NCI-H2081 treated with DMSO at 0.1 percent for 48 hours (cell line): ENCODE measurements at regions not wholly inside any gene's neighbourhood (a gene's known extent, or its start where the extent isn't known, plus 50 kb on each side); places are given as distances from the start of the nearest gene placed in this dataset.
"Not testable (repeated sequence)": the region's sequence is repeated elsewhere in the genome, so short reads cannot be mapped to it uniquely, and the experiment has no call there.

Experiments used
- DNase-seq: peaks from one replicate; lab custom pipeline; 2025; lab: John Stamatoyannopoulos, UW

DNA sequence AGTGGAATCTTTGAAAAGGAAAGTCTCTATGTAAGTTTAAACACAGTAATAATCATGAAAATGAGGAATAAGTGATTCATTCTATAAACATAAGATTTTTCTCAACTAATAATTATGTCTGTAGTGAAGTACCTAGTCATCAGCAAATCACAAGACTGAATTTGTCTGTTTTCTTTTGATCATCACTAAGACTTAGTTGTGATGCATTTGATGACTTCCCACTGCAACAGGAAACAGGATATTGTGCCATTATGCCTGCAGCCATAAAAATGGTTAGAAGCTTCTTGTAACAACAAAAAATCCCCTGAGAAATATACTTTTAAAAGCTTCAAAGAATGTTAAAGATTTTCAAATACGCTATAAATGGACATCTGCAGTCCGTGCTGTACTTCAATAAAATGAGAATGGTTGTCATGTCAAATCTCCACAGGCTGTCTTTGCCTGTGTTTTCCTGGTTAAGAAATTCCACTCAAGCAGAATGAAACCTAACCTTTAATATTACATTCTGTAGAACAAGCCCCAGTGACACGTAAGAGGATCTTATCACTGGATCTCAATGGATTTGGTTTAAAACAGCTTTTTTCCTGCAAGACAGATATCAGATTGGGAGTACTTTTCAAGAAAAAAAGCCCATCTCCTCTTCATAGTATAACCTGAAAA lies 1262.3 kb upstream of the PHF14 start:
- no peak for DNase-seq

DNA sequence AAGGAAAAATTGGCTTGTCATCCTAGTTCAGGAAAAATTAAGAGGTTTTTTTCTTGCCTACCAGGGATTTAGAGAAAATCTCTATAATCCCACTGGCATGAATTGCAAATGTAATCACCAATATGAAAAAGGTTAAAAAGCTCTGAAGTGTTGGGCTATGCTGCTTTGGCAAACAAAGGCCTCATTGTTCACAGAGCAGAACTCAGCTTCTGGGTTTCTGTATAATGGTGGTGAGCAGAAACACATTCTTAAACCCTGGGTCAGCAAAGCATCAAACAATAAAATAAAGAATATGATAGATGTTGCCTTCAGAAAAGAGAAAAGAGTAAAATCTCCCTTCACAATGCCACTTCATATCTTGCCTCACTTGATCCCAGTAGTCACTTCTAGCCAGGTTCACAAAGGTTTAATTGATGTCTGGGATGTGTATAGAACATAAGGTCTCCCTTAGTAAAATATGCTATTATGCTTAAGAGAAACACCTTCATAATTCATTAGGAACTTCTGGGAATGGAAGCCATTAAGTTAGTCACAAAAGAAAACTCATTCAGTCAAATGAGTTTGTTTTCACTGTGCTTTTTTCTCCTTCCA lies 1255.5 kb upstream of the PHF14 start:
- DNase-seq = no peak

DNA sequence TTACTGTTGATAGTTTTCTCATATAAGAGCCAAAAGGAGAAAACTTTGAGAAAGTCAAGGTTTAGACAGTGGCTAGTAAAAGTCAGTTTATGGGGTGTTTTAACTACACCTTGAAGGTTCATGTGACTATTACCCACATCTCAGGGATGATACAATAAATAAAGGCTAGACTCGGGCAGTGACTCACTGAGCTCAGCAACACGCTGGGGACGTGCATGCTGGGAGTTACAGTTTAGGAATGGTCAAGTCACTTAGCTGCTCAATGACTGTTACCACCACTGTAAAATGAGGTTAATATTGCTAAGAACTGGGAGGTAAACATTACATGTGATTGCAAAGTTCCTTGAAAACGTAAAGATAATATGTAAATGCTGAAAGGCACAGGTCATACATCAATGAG lies 1254.4 kb upstream of the PHF14 start:
- DNase-seq = no peak

DNA sequence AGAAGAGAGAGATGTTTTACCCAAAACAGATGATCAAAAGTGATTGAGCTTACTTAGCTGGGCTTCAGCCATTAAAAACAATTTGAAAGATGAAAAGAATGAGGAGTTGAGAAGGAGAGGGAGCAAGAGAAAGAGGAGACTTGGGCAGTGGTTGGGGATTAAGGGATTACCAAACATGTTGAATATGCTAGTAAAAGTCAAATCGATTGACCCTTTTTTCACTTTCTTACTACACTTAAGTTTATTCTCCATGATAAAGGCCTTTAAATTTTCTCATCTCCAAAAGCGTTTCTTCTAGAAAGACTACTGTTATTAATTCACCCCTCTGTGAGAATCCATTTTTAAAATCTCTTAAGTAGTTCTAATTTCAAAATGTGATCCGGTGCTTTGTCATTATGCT lies 1254.0 kb upstream of the PHF14 start:
- DNase-seq = no peak

DNA sequence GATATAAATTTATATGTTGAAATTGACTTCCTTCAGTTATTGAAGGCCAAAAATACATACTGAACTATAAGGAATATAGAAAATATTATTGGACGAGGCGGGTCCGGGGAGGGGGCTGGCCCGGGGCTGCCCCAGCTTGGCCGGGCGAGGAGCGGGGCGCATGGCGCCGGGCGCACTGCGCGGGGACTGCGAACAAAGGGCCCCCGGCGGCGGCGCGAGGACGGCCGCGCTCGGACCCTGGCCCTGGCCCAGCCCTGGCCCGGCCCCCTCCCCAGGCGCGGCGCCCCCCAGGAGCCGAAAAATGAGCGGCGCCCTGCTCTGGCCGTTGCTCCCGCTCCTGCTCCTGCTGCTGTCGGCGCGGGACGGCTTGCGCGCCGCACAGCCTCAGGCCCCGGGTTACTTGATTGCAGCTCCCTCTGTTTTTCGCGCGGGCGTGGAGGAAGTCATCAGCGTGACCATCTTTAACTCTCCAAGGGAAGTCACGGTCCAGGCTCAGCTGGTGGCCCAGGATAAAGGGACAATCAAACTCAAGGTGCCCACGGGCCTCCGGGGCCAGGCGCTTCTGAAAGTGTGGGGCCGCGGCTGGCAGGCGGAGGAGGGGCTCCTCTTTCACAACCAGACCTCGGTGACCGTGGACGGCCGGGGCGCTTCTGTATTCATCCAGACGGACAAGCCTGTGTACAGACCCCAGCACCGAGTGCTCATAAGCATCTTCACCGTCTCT lies 1247.6 kb upstream of the PHF14 start:
- not testable (repeated sequence) for DNase-seq

DNA sequence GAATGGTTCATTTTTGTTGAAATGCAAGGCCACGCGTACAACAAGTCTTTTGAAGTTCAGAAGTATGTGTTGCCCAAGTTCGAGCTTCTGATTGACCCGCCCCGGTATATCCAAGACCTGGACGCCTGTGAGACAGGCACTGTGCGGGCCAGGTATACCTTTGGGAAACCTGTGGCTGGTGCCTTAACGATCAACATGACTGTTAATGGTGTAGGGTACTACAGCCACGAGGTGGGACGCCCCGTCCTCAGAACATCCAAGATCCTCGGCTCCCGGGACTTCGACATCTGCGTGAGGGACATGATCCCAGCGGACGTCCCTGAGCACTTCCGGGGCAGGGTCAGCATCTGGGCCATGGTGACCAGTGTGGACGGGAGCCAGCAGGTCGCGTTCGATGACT lies 1246.9 kb upstream of the PHF14 start:
- DNase-seq = not testable (repeated sequence)

DNA sequence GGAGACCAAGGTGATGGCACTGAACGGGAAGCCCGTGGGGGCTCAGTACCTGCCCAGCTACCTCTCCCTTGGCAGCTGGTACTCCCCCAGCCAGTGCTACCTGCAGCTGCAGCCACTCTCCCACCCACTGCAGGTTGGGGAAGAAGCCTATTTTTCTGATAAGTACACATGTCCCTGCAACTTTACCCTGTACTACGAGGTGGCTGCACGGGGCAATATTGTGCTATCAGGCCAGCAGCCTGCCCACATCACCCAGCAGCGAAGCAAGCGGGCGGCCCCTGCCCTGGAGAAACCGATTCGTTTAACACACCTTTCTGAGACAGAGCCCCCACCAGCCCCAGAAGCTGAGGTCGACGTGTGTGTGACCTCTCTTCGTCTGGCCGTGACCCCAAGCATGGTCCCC lies 1246.2 kb upstream of the PHF14 start:
- not testable (repeated sequence) for DNase-seq

DNA sequence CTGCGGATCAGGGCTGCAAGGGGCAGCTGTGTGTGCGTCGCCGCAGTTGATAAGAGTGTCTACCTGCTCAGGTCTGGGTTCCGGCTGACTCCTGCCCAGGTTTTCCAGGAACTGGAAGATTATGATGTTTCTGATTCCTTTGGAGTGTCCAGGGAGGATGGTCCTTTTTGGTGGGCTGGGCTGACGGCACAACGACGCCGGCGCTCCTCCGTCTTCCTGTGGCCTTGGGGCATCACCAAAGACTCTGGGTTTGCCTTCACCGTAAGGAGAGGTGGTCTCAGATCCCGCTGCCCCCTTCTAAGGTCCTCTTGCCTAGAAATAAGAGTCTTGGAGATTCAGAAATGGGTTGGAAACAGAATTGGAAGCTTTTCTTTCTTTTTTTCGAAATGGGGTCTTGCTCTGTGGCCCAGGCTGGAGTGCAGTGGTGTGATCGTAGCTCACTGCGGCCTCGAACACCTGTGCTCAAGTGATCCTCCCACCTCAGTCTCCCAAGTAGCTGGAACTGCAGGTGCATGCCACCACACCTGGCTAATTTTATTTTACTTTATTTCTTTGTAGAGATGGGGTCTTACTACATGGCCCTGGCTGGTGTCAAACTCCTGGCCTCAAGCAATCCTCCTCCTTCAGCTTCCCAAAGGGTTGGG lies 1245.5 kb upstream of the PHF14 start:
- DNase-seq = not testable (repeated sequence)

DNA sequence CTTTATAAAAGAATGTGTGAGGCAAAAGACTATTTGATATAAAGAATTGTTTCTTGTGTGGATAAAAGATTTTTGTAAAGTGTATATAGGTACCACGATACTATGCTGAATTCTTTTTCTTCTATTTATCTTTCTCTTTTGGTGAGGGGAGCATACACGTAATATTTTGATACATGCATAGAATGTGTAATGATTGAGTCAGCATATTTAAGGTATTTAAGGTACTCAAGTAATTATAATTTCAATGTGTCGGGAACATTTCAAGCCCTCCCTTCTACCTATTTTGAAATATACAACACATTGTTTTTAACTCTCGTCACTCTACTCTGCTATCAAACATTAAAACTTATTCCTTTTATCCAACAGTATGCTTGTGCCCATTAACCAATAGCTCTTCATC lies 1221.6 kb upstream of the PHF14 start:
- no peak for DNase-seq

DNA sequence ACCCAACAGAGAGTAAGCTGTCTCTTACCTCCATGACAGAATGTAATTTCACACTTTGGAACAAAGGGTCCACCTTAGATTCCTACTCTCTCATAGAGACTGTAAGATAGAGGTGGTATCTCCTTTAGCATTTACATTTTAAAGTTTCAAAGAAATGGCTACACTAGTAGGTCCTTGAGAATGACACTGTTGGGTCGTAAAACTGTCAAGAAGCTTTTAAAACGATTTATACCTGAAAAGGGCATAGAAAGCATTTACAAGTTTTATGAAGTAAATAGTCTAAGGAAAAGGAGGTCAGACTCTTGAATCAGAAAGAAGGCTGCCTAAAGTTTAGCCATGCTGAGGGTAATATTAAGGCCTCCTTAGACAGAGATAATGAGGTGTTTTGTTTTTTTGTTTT lies 1212.4 kb upstream of the PHF14 start:
- no peak for DNase-seq

DNA sequence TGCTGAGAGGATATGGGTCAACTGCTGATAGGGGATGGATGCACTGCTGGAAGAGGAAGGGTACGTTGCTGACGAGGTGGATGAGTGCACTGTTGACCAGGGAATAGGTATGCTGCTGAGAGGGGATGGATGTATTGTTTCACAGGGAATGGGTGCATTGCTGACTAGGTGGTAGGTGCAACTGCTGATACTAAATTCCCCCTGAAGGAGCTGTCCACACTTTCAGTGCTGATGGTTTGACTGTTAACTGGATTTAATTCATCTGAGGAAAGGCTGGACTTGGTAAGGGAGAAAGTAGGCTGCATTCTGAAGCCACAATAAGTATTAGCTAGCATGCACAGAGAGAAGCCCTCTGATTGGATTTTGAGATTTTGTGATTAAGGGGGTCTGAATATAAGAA lies 1196.8 kb upstream of the PHF14 start:
- DNase-seq = no peak

DNA sequence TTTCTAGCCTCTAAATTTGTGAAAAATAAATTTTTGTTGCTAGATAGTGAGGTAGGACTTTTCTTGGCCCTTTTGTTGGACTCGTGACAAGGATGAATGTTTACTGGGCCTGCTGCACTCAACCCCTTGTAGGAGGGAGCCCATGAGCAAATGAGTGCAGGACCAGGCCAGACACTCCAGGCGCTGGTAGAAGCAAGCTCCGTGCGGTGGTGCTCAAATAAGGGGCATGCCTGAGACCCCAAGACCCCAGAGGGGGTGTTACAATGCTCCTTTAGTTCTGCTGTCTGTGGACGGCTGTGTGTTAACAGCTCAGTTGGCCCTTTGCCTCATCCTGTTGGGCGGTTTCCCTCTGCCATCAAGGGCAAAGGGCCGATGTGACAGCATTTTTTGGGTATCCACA lies 1195.3 kb upstream of the PHF14 start:
- DNase-seq = no peak

DNA sequence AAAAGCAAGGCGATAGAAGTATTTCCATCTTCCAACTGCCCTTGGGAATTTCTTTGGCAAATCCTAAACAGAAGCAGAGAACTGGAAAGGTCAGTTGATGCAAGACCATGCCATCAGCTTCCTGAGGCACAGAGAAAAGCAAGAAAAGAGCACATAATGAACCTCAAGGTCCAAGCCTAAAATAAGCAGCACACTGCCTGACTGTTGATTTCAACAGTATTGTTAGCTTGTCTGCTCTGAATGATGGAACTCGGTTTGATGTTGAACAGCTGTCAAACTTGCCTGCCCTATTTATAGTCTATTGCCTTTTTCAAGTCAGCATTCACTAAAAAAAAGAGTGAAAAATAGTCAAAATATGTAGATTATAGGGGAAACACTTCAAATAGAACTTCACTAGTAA lies 1192.0 kb upstream of the PHF14 start:
- DNase-seq = no peak

DNA sequence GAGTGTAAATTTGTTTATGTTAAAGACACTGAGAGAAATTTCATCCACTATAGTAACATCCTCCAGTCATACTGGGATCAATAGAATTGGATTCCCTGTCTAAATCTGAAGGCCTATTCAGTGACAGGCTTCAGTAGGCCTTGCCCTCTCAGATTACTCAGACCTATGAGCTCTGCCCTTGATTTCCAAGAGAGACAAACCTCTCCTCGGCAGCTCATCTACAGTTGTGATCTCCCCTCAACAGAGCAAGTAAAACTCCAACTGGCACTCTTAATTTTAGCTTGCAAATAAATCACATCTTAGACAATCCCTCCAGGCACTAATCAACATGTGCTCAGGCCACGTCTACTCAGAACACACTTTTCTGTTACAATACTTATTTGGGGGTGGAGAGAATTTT lies 1191.4 kb upstream of the PHF14 start:
- no peak for DNase-seq

DNA sequence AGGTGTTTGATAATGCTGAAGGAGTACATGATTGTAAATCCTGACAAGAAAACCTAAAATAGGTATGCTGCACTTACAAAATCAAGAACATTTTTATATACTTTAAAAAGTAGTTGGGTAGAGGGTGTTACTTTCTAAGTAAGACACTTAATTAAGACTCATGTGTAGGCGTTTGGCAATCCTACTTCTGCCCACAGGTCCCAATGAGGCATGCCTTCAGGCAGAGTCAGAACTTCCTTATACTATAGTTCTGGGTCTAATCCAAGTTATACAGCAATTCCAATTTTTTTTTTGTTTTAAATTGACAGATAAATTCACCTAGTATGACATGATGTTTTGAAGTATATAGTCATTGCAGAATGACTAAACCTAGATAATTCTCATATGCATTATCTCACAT lies 1188.5 kb upstream of the PHF14 start:
- DNase-seq = no peak

DNA sequence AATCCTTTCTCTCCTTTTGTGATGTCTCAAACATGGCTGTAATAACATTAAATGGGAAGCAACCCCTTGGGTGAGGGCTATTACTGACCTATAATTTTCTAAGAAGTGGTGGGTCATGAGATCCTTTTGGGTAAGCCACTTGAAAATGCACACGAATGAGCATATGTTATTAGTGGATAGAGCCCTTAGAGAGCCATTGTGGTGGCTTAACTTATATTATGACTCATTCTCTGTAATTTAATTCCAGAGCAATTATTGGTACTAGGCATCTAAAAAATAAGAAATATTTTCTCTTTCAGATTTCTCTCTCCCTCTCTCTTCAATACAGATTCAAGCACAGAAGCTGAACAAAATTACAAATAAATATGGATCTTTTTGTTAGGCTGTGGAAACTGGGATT lies 1177.4 kb upstream of the PHF14 start:
- no peak for DNase-seq

DNA sequence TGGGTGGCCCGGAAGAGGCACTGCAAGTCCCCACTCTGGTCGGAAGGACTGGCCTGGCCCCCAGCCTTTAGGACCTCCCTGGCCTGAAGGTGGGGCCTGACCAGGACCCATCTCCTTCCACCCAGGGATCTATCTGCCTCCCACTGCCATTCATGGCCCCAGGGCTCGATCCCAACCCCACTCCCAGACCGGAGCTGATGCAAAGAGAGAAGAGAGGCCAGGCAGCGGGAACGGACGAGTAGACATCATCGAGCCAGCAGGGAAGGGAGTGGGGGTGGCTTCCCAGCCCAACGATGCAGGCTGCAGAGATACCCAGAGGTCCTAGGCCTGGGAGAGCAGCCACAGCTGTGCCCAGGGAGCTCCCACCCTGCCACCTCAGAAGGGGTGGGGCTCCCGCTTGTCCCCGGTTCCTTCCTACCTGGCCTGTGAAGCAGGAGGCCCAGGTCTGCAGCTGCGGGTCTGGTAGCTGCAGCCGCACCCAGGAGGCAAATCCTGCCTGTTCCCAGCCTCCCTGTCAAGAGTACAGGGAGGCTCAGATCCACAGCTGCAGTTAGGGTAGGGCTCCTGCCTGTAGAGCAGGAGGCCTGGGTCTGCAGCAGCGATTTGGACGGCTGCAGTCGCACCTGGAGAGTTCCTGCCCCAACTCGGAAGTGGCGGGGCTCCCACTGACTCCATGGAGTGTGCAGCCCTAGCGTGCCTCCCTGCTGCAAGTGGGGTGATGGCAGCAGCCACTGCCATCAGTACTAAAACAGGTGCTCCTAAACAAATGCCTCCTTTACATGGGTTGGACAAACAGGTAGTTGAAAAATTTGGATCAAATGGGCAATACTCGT lies 1151.0 kb upstream of the PHF14 start:
- no peak for DNase-seq

DNA sequence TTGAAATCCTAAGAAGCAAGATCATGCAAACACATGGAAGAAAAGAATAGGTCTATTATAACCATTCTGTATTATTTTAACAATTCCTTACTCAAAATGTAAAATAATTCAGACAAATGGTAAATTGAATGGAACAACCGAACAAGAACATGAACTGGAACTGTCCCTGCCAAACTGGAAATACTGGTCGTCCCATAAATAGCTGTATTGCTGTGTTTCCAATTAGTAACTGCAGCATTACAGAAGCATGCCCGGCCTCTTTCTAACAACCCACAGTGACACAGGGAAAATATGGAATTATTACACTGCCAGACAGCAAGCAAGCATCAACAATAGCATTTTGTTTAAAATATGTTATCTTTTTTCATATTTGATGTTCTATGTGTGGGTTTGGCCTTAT lies 1138.5 kb upstream of the PHF14 start:
- DNase-seq = no peak

DNA sequence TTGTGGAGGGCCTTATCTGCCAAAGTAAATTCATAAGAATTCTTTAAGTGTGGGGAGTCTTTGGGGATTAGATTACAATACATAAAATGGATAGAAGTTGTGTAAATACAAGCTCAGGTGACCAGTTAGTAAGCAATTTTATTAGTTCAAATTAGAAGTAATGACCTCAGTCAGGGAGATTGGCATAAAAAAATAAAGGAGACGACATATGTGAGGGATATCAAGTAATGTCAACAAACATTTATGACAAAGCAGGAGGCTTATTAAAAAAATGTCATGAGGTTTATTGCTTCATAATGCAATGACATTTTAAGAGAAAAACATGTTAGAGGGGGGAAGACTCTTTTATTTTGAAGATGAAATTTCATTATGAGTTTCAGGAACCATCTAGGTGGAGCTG lies 1137.0 kb upstream of the PHF14 start:
- DNase-seq = no peak

DNA sequence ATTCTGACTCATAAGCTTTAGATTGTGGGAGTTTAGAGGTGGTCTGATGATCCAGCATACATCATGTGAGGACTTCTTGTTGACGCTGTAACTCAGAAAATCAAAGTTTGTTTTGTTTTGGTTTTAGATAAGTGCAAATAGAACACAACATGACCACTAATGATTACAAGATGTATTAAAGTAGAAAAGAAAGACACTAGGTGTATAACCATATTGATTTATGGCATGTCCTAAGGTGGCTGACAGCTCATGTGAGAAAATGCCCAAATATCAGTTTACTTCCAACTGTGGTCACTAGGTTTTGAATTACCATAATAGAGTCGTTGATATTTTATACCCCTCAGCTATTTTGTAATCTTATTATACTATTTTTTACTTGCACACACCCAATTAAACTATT lies 1131.4 kb upstream of the PHF14 start:
- no peak for DNase-seq

DNA sequence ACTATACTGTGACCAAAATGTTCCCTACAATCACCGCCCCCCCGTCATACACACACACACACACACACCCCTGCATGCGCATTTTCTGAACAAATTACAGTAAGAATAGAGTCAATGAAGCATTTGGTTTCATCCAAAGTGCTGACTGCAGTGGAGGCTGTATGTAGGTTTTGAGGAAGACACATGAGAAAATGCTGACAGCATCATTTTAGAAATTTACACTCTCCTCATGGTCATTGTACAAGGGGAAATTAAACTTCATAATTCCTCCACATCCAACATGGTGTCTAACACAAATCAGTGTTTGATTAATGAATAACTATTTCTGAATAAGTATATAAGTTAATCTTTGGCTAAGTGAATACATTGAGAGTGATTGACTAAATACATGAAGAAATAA lies 1126.8 kb upstream of the PHF14 start:
- no peak for DNase-seq

DNA sequence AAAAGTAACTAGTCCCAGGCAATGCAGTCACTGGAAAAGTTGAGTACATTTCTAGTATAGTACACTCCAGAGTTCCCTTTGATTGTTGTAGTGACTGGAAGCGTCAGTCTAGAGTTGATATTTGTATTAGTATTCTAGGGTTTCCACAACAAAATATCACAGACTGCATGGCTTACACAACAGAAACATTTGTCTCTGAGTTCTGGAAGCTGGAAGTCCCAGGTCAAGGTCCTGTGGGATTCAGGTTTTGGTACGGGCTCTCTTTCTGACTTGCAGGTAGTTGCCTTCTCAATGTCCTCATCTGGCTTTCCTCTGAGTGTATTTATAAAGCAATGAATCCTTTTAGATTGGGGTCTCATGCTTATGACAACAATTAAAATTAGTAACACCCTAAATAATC lies 1119.1 kb upstream of the PHF14 start:
- no peak for DNase-seq
